ENCODE measurements at regions not wholly inside any gene's neighbourhood (a gene's known extent, or its start where the extent isn't known, plus 50 kb on each side); places are given as distances from the start of the nearest gene placed in this dataset.

GRCh38 chr2:34365512-34365911, 766.4 kb upstream of the FAM98A start:
- Histone ChIP-seq H3K4me2 (ENCODE audit: low read depth, low read length, poor library complexity, severe bottlenecking) (no peak overlapping the region), H3K4me3 (ENCODE audit: insufficient read depth, low read length, poor library complexity, severe bottlenecking) (no peak overlapping the region), H3K9me3 (ENCODE audit: insufficient read depth, low read length) (no peaks in the 10 kb centered on the region), H3F3A (ENCODE audit: insufficient read depth) (no peaks in the 10 kb centered on the region), H3K9ac (ENCODE audit: low read length) (no peak overlapping the region), H3K36me3 (ENCODE audit: low read length) (no peaks in the 10 kb centered on the region), H3K27ac (ENCODE audit: low read depth, low read length) (no peak overlapping the region), H3K27me3 (ENCODE audit: low read length) (no peaks in the 10 kb centered on the region), H2AFZ (ENCODE audit: low read depth, low read length, severe bottlenecking) (no peak overlapping the region), H3K79me2 (ENCODE audit: insufficient read depth, low read length) (no peaks in the 10 kb centered on the region), H4K20me1 (ENCODE audit: low read depth, low read length) (no peaks in the 10 kb centered on the region), H3K9me2 (replicated peaks; ENCODE audit: insufficient read depth, low read length) (no peaks in the 10 kb centered on the region)
- TF ChIP-seq CTCF (IDR thresholded peaks at IDR 0.05; ENCODE audit: insufficient read depth, low read length, poor library complexity, severe bottlenecking) (no peak), EZH2phosphoT487 (conservative IDR thresholded peaks at IDR 0.05; ENCODE audit: low read length) (no peak)

- no peaks in the 10 kb centered on the region for H3K9me3 ChIP-seq (ENCODE audit: insufficient read depth, low read length)
- no peaks in the 10 kb centered on the region for H3K36me3 ChIP-seq (ENCODE audit: low read length)
- H3K9ac ChIP-seq (ENCODE audit: low read length) = no peak overlapping the region
- H3K79me2 ChIP-seq (ENCODE audit: insufficient read depth, low read length) = no peaks in the 10 kb centered on the region
- H3K27me3 ChIP-seq (ENCODE audit: low read length) = no peaks in the 10 kb centered on the region
- TF ChIP-seq CTCF (IDR thresholded peaks at IDR 0.05; ENCODE audit: insufficient read depth, low read length, poor library complexity, severe bottlenecking) (no peak), EZH2phosphoT487 (conservative IDR thresholded peaks at IDR 0.05; ENCODE audit: low read length) (no peak)
- H3K27ac ChIP-seq (ENCODE audit: low read depth, low read length) = no peak overlapping the region
- H3K9me2 ChIP-seq (replicated peaks; ENCODE audit: insufficient read depth, low read length) = no peaks in the 10 kb centered on the region
- no peaks in the 10 kb centered on the region for H3F3A ChIP-seq (ENCODE audit: insufficient read depth)
- no peaks in the 10 kb centered on the region for H4K20me1 ChIP-seq (ENCODE audit: low read depth, low read length)
- H3K4me3 ChIP-seq (ENCODE audit: insufficient read depth, low read length, poor library complexity, severe bottlenecking) = no peak overlapping the region
- H3K4me2 ChIP-seq (ENCODE audit: low read depth, low read length, poor library complexity, severe bottlenecking) = no peak overlapping the region
- H2AFZ ChIP-seq (ENCODE audit: low read depth, low read length, severe bottlenecking) = no peak overlapping the region
Measured at GRCh38 chr2:34353509-34354113, 754.5 kb upstream of the FAM98A start.

- Histone ChIP-seq H3K9me2 (replicated peaks; ENCODE audit: insufficient read depth, low read length) (no peaks in the 10 kb centered on the region), H3F3A (ENCODE audit: insufficient read depth) (no peaks in the 10 kb centered on the region), H2AFZ (ENCODE audit: low read depth, low read length, severe bottlenecking) (no peak overlapping the region), H3K4me3 (ENCODE audit: insufficient read depth, low read length, poor library complexity, severe bottlenecking) (no peak overlapping the region), H3K9me3 (ENCODE audit: insufficient read depth, low read length) (no peaks in the 10 kb centered on the region), H3K9ac (ENCODE audit: low read length) (no peak overlapping the region), H3K27ac (ENCODE audit: low read depth, low read length) (no peak overlapping the region), H4K20me1 (ENCODE audit: low read depth, low read length) (no peaks in the 10 kb centered on the region), H3K27me3 (ENCODE audit: low read length) (no peaks in the 10 kb centered on the region), H3K79me2 (ENCODE audit: insufficient read depth, low read length) (no peaks in the 10 kb centered on the region), H3K4me2 (ENCODE audit: low read depth, low read length, poor library complexity, severe bottlenecking) (no peak overlapping the region), H3K36me3 (ENCODE audit: low read length) (no peaks in the 10 kb centered on the region)
- TF ChIP-seq EZH2phosphoT487 (conservative IDR thresholded peaks at IDR 0.05; ENCODE audit: low read length) (no peak), CTCF (IDR thresholded peaks at IDR 0.05; ENCODE audit: insufficient read depth, low read length, poor library complexity, severe bottlenecking) (no peak)
Measured at GRCh38 chr2:34349527-34349926, 750.4 kb upstream of the FAM98A start.

All from SU-DHL-6 (cell line).